ENCODE measurements at regions not wholly inside any gene's neighbourhood (a gene's known extent, or its start where the extent isn't known, plus 50 kb on each side); places are given as distances from the start of the nearest gene placed in this dataset.

GRCh38 chr13:74647991-74648390 is 513.8 kb upstream of the KLF12 start:
- FAIRE-seq = no peak
- TF ChIP-seq TAF1 (IDR thresholded peaks at IDR 0.05; ENCODE audit: control insufficient read depth, extremely low read depth, insufficient read depth, low read length, severe bottlenecking) (no peak), XRCC4 (IDR thresholded peaks at IDR 0.05; ENCODE audit: extremely low read depth, insufficient read depth, insufficient read length) (no peak), ZNF584 (CRISPR knock-in tag; IDR thresholded peaks at IDR 0.05; ENCODE audit: low read depth) (no peak), PML (IDR thresholded peaks at IDR 0.05; ENCODE audit: low read length) (no peak), CREB5 (CRISPR knock-in tag; IDR thresholded peaks at IDR 0.05) (no peak), VEZF1 (CRISPR knock-in tag; IDR thresholded peaks at IDR 0.05) (no peak), ZNF609 (CRISPR knock-in tag; IDR thresholded peaks at IDR 0.05; ENCODE audit: borderline replicate concordance) (no peak), E2F5 (CRISPR knock-in tag; IDR thresholded peaks at IDR 0.05) (no peak), SP1 (CRISPR knock-in tag; IDR thresholded peaks at IDR 0.05) (no peak), ZNF197 (CRISPR knock-in tag; IDR thresholded peaks at IDR 0.05; ENCODE audit: low read depth) (no peak), SNIP1 (IDR thresholded peaks at IDR 0.05; ENCODE audit: low read depth) (no peak), TRIM28 (IDR thresholded peaks at IDR 0.05) (no peak), RNF219 (CRISPR knock-in tag; IDR thresholded peaks at IDR 0.05) (no peak)

More at GRCh38 chr13:74647991-74648390, 513.8 kb upstream of the KLF12 start:
- POLR2A ChIA-PET = no interaction called here
- Histone ChIP-seq H3K9ac (ENCODE audit: insufficient read depth in 1 of 2, low read depth in 2 of 2, low read length in 2 of 2) (no peak overlapping the region), H3K4me1 (replicated peaks in 1 of 2; ENCODE audit: control insufficient read depth in 2 of 2, insufficient read depth in 2 of 2, low read length in 2 of 2) (no peaks in the 10 kb centered on the region), H3K9me3 (replicated peaks; ENCODE audit: control insufficient read depth, insufficient read depth, low read depth, low read length) (no peaks in the 10 kb centered on the region), H2AFZ (ENCODE audit: low read depth, low read length) (no peak overlapping the region), H3K79me2 (ENCODE audit: control insufficient read depth, insufficient read depth, low read length) (no peaks in the 10 kb centered on the region), H3K27ac (ENCODE audit: extremely low read depth, low read depth, low read length) (no peak overlapping the region), H3K4me3 (no peak overlapping the region), H3K27me3 (ENCODE audit: control insufficient read depth in 2 of 2, insufficient read depth in 2 of 2, low read length in 2 of 2) (no peaks in the 10 kb centered on the region), H3K9me1 (ENCODE audit: control insufficient read depth, insufficient read depth, low read length) (no peaks in the 10 kb centered on the region), H3K36me3 (ENCODE audit: control insufficient read depth, insufficient read depth, low read length) (no peaks in the 10 kb centered on the region), H3K4me2 (ENCODE audit: insufficient read depth, low read length) (no peak overlapping the region), H4K20me1 (replicated peaks; ENCODE audit: control insufficient read depth, insufficient read depth, low read length) (no peaks in the 10 kb centered on the region)
- DNase-seq (ENCODE audit: extremely low read depth in 1 of 4, low spot score in 3 of 4) (no peak), ATAC-seq (no peak)
- CTCF ChIA-PET (ENCODE audit: low intra/inter-chr PET ratio) = no interaction called here
- no TSS peak for BruUV-seq (replicated peaks)
- WGBS (ENCODE audit: insufficient coverage, low coverage, missing lambda C conversion rate) = 0% methylated on average over 2 of the region's 2 CpGs
- intact Hi-C loops (cut with micrococcal nuclease) (no loop called here), in situ Hi-C loops (cut with MboI) (no loop called here)

Data from K562 (cell line).